Stimulated activated CD4-positive, alpha-beta T cell treated with anti-CD3 and anti-CD28 coated beads, TNF-alpha, amount 100 ng/mL, for 1 hour (primary cell): ENCODE measurements at regions not wholly inside any gene's neighbourhood (a gene's known extent, or its start where the extent isn't known, plus 50 kb on each side); places are given as distances from the start of the nearest gene placed in this dataset.
"Not testable (repeated sequence)": the region's sequence is repeated elsewhere in the genome, so short reads cannot be mapped to it uniquely, and the experiment has no call there.

Experiments
- DNase-seq, 3 donors: peaks; one replicate each; pipeline ENCODE4 v3.0.0-alpha.2; 2020; ENCODE audit warnings: low read depth in 3 of 3, low spot score in 1 of 3

DNA sequence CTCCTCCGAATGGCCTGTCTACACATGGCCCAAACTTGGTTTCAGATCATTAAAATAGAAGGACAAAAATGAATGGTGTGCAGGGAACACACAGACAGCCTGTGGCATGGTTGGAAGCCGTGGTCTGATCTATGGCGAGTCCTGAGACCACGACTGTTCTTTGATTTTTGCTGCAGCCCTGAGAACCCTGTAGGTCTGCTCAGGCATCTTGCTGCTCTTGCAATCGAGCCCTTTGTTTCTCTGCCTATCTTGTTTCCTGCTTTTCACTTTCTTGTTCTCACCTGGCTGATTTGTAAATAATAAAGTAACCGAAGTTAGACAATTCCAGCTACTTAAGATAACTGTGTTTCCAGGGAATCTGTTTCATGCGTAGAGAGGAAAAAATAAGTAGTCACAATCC is 54.1 kb upstream of the NBPF9 start:
- not testable (repeated sequence) for DNase-seq

DNA sequence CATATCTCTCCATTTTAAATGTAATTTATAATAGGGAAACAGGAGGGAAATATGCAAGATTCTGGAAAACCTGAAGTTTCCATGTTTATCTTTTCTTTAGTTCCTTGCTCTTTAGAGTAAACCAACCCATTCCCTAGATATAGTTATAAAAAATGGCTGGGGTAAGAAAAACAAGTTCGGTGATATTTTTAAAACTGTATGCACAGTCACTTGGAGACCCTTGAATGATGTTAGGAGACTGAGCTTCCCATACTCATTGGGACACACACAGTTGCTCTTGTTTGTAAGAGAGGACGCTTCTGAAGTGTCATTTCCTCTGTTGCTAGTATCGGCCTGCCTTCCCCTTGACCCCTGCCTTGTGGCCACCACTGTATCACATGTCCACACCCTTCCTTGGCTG is 55.0 kb upstream of the NBPF9 start:
- DNase-seq: not testable (repeated sequence)

DNA sequence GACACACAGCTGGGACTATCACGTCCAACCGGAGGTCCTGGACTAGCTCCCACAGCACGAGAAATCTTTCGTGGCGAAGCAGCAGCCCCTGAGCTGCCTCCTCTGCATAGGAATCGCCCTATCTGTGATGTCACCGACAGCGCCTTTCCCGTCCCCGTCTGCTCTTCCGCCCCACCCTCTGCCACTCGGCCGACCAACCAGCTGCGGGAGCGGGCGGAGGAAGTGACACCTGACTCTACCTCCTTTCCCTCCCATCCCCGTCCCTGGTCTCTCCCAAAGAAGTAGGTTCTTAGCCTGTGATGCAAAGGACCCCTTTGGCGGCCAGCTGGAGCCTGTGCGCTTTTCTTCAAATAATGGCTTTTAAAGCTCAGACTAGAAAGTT is 59.7 kb upstream of the NBPF9 start:
- not testable (repeated sequence) for DNase-seq

DNA sequence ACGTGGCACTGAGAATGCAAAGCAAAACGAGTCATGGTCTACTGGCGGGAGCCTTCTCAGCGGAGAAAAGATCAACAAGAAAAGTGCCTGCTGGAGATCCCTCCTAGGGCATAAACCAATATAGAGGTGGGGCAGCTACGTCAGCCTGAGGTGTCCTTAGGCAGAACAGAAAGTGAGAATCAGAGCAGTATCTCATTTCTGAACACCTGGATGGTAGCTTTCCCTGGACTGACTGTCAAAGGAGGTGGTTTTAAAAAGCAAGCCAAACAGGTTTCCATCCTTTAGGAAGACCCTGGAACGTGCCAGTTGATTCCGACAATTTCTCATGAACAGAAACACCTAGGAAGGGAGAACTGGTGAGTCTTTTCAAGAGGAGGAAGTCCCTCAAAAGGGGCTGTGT is 71.4 kb upstream of the NBPF9 start:
- not testable (repeated sequence) for DNase-seq

DNA sequence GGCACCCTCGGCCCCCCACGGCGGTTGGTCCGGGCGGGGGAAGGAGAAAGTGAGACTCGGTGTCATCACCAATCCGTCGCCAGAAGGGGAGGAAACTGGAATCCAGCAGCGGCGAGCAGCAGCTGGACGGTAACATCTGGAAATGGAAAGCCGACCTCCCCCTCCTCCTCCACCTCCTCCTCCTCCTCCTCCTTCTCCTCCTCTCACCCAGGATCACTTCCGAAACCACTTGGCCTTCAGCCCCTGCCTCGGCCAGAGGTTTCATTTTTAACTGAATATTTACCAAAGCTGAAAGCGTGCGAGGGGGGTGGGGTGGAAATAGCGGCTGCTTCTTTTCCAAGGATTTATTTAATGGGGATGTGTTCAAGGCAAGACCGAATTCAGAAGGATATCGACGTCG is 72.5 kb upstream of the NBPF9 start:
- DNase-seq: not testable (repeated sequence)

DNA sequence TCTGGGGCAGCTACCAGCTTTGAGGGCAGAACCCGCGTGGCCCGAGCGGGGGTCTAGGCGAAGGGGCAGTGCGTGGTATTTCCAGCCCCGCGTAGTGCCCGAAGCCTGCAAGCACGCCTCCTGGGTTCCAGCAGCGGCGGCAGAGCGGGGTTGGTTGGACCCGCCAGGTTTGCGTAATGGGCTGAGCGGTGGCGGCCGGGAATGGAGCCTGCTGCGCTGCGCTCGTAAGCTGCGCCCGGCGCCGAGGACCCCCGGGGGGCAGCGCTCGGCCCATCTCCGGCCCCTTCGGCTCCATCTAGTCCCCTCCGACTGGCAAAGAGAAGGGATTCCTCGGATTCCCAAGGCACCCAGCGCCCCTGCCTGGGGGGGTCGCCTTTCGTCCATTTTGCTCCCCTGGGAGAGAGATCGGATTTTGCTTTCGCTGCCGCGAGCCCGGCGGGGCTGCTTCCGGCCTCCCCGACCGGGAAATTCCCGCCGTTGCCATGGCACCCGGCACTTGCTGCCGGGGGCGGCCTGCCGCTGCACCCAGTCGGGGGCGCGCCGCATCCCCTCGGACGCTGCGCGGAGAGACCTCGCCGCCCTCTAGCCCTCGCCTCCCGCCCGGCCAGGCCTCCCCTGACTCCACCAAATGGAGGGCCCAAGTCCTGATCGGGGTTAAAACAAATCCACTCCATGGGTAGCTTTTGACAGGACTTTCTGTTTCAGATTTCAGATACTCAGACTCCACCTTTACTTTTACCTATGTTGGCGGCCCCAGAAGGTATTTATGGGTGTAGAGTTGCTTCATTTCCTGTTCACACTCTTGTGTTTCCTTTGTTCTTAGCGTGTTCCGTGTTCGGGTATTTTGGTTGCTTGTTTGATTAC is 73.3 kb upstream of the NBPF9 start:
- DNase-seq: peak; percentile 34 to 63 (median 39)

DNA sequence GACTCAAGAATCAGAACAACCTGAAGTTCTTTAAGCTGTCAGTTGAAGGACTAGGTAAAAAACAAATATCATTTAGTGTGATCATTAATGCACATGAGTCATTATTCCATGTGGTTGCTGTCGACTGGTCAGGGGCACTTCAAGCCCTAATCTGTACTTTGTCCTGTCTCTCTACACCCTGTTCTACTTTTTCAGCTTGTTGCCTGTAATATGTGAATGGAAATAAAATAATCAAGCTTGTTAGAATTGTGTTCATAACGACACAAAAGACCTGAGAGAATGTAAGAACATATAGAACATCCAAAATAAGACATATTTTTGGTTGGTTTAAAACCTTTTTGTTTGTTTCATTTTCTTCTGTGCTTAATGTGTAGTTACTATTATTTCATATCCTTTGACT is 87.4 kb upstream of the NBPF9 start:
- DNase-seq: not testable (repeated sequence)

DNA sequence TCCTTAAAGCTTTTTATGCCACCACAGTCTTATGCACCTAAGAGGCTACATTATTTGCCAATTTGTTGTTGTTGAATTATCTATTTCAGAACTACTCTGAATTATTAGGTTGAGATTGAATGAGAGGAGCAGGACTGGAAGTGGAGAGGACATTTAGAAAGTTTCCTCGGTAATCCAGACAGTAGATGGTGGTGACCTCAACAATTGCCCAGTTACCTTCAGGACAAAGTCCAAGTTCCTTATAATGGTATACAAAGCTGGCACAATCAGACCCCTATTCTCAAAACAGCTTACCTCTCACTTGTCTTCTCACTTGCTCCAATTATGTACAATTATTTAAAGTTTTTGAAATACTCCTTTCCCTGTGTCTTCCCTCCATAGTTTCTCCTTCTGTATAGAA is 93.3 kb upstream of the NBPF9 start:
- DNase-seq: not testable (repeated sequence)

DNA sequence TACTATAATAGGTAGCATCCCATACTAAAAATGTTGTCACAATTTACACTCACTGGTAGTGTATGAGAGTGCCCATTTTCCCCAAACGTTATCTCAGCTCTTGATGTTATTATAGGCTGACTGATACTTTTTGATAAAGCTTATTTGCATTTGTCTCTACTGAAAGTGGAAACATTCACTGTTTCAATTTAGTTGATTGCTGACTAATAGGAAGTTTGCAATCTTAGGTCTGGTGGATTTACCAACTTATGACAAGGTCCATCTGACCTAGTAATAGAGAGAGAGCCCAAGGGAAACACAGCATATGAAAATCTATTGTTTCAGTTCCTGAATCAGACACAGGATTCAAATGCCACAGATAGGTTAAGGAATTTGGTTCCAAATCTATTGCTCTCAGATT is 97.2 kb upstream of the NBPF9 start:
- not testable (repeated sequence) for DNase-seq

DNA sequence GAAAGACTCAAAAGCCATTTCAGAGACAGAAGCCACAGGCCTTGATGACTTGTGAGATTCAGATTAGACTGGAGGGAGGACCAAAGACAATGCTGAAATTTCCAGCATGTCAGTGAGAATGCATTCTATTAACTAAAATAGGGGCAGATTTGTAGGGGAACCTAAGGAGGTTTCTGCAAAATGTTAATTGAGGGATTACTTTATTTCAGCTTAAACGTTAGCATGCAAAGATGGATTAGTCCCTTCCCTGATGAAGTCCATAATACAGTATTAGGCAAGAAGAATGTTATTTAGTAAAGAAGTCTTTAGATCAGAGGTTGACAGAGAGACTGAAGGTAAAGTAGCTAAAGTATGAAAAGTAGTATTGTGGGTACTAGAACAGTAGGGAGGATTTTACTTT is 98.9 kb upstream of the NBPF9 start:
- DNase-seq: not testable (repeated sequence)

DNA sequence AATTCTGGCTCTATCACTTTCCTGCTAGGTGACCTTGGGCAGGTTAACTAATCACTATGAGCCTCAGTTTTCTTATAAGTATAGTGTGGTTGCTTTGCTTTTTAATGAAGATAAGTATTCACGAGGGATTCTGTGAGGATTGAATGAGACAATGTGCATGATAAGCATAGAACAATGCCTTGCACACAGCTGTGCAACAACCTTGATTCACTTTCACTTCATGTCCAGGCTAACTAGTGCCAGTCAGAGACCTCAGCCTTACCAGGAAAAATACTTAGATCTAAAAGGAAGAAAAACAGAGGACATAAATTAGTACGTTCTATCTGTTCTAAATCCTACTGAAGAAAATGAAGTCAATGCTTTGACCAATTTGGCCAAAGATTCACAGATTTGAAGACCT is 101.0 kb upstream of the NBPF9 start:
- not testable (repeated sequence) for DNase-seq

DNA sequence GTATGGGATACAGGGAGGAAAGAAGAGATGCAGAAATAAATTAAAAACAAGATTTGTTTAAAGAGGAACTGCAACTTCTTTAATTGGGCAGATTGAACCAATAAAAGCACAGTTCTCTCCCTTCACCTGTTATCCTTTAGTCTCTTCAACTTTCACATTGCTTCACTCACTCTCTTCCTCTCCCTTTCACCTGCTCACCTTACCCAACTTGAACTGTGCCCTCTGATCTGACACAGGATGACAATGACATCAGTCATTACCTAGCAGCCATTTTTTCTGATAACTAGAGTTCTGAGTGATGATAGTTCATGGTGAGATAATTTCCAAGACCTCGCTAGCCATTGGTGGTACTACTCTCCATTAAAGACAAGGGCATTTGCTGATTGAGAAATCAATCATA is 105.5 kb upstream of the NBPF9 start:
- DNase-seq: not testable (repeated sequence)

DNA sequence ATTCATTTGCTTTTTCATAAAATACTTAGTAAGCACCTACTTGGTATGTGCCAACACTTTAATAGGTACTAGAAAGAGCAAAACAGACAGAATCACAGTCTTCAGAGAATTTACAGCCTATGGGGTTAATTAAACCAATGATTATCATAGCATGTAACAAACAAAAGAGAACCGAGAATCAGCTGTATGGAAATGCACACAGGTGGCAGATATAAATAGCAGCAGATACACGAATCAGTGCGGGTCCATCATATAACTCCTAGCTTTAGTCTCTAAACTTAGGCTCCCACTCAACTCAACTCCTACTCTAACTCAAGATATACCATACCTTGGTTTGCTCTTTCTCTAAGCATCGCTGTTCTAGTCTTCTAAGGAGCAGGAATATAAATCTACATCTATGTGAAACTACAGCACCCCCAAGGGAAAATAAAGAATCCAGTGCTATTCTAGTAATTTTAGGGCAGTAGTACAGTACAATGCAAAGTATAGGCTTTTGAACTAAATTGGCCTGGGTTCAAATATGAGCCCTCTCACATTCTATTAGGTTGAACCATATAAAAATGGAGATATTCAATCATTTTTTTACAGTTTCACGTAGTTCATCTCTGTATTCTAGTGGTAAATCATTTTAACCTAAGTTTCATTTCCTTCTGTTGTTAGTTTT is 108.5 kb upstream of the NBPF9 start:
- DNase-seq: not testable (repeated sequence)

DNA sequence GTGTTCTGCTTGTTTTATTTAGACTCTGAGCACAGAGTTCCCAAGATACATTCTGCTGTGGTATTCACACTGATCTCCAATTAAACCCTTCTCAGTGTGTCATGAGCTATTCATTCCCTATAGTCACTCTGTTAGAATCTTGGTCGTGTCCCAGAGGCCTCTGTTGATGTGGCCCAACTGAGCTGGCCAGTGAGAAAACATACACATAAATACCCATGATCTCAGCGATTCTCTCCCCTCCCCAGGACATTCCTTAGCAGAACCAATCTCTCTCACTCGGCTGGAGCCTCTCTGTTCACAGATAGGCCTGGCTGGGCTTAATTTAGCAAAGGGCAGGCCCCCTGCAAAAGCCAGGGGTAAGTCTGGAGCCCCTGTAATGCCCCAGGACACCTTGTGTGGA is 109.6 kb upstream of the NBPF9 start:
- not testable (repeated sequence) for DNase-seq

DNA sequence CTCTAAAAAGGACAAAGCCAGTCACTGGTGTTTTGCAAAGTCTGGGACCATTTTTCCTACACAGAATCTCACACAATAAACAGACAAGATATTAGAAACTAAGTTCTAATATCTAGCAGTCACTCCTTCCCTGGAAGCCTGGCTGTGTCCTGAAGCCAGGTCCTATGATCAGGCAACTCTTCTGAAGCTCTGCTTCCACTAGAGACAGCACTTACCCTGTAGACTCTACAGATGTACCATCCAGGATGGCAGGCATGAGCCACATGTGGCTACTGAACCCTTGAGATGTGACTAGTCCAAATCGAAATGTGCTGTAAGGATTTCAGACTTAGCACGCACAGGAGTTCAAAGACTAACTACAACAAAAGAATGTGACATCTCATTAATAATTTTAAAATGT is 110.3 kb upstream of the NBPF9 start:
- DNase-seq: not testable (repeated sequence)

DNA sequence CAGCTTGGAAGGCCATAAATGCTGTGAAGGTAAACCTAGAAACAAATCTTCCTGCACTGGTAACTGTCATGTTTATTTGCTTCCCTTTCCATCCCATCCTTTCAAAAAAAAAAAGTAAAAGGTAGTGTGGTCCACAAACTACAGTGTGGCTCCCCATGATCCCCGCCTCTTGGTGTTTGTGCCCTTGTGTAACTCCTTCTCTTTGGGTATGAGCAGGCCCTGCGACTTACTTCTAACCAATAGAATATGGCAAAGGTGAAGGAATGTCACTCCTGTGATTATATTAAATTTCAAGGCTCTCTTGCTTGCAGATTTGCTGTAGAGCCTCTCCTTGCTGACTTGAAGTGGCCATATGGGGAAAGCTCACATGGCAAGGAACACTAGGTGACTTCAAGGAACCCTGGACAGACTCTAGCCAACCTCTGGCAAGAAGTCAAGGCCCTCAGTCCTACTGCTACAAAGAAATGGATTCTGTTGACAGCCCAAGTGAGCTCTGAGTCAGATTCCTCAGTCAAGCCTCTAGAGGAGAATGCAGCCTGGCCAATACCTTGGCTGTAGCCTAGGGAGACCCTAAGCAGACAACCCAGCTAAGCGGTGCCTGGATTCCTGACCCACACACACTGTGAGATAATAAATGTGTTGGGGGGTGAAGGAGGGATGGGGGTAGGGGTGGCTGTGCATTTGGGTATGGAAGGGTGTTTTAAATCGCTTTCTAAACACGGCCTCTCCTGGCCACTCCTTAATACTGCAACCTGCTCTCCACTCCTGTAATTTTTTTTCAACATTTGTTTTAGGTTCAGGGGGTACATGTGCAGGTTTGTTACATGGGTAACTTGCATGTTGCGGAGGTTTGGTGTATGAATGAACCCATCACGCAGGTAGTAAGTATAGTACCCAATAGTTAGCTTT is 115.0 kb upstream of the NBPF9 start:
- DNase-seq: not testable (repeated sequence)

DNA sequence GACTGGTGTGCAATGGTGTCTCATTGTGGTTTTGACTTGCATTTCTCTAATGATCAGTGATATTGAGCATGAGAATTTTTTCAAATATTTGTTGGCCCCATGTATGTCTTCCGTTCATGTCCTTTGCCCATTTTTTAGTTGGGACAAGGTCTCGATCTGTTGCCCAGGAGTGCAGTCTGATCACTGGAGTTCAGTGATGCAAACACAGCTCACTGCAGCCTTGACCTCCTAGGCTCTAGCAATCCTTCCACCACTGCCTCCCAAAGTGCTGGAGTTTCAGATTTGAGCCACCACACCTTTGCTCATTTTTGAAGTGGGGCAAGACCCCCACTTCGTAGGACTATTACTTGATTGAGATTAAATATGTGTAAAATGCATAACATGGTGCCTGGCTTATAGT is 116.2 kb upstream of the NBPF9 start:
- DNase-seq: not testable (repeated sequence)

DNA sequence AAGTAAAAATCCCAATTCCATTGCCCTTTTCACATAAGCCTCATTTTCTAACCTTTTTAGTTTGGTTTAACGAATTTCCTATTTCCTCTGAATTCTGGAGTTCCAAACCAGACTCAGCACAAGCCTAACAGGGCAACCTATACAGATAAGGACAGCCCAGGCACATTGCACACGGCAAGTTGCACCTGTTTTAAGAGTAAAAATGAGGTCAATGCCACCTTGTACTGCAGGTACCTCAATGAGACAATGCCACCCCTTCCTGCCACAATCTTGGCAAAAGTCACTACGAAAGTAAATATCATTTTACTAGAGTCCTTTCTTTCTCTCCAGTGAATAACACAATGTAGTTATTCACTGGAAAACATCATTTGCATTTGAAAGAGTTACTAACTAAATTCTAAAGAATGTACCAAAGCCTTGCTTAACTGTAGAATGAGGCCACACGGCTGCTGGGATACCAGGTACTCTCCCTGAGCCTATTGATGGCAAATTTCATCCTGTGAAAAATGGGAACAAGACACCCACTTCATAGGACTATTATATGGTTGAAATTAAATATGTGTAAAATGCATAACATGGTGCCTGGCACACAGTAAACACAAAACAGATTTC is 117.2 kb upstream of the NBPF9 start:
- DNase-seq: not testable (repeated sequence)

DNA sequence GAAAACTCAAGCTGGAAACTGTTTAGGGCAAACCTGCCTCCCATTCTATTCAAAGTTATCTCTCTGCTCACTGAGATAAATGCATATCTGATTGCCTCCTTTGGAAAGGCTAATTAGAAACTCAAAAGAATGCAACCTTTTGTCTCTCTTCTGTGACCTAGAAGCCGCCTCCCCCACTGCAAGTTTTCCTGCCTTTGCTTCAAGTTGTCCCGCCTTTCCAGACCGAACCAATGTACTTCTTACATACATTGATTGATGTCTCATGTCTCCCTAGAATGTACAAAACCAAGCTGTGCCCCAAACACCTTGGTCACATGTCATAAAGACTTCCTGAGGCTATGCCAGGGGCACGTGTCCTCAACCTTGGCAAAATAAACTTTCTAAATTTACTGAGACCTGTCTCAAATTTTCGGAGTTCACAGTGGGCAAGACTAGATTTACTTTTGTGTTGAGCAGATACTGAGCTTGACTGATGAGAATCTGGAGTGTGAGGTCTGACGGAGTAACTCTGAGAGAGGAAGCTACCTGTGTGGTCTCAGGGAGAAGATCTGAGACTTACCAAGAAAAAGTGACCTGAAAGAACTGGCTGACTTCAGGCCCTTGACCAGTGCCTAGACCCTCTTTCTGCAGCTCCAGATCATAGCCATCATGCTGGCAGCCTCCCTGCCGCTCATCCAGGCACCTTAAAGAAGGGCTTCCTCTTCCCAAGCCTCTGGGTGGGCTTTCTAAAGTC is 124.7 kb upstream of the NBPF9 start:
- not testable (repeated sequence) for DNase-seq
